ENCODE measurements at regions not wholly inside any gene's neighbourhood (a gene's known extent, or its start where the extent isn't known, plus 50 kb on each side); places are given as distances from the start of the nearest gene placed in this dataset.

GRCh38 chr7:12889391-12889790 is 202.0 kb downstream of the ARL4A start:
- ChIA-PET CTCF (no interaction called here), POLR2A (ENCODE audit: low non-redundant PET) (no interaction called here)
- no peak for DNase-seq (ENCODE audit: low spot score)
- H3K9me3 ChIP-seq (ENCODE audit: low read depth, low read length, poor library complexity, severe bottlenecking) = no peaks in the 10 kb centered on the region
- BruUV-seq (replicated peaks) = no TSS peak
- H3K27me3 ChIP-seq (replicated peaks; ENCODE audit: insufficient read depth, low read depth, low read length, poor library complexity) = peaks cover 52% of the 10 kb centered on the region
- H3K27ac ChIP-seq (ENCODE audit: low read depth, low read length, poor library complexity, severe bottlenecking) = no peak overlapping the region
- H3K4me1 ChIP-seq (ENCODE audit: insufficient read depth, low read length, poor library complexity, severe bottlenecking) = no peaks in the 10 kb centered on the region
- H3K4me3 ChIP-seq (ENCODE audit: low read depth, low read length, poor library complexity, severe bottlenecking) = no peak overlapping the region
- no peaks in the 10 kb centered on the region for H3K36me3 ChIP-seq (ENCODE audit: insufficient read depth, low read length, poor library complexity, severe bottlenecking)
- TF ChIP-seq CTCF (conservative IDR thresholded peaks at IDR 0.05; ENCODE audit: low read depth, low read length) (no peak), EZH2 (IDR thresholded peaks at IDR 0.05; ENCODE audit: borderline replicate concordance, low read depth, low read length, poor library complexity, severe bottlenecking) (no peak)
- intact Hi-C loops (cut with micrococcal nuclease; ENCODE audit: unreplicated experiment) = loop anchor here (10.0 kb wide), 1 partner anchor 205 kb away; the partner anchor contains the start of gene ARL4A

- H3K36me3 ChIP-seq (ENCODE audit: insufficient read depth, low read length, poor library complexity, severe bottlenecking) = no peaks in the 10 kb centered on the region
- intact Hi-C loops (cut with micrococcal nuclease; ENCODE audit: unreplicated experiment) = no loop called here
- POLR2A ChIA-PET (ENCODE audit: low non-redundant PET) = no interaction called here
- no peak overlapping the region for H3K4me3 ChIP-seq (ENCODE audit: low read depth, low read length, poor library complexity, severe bottlenecking)
- CTCF ChIA-PET = interaction anchor here (0.6 kb wide), 1 partner anchor 209 kb away, joined by 12 read pairs; no protein-coding TSS in a partner anchor
- H3K27ac ChIP-seq (ENCODE audit: low read depth, low read length, poor library complexity, severe bottlenecking) = no peak overlapping the region
- TF ChIP-seq EZH2 (IDR thresholded peaks at IDR 0.05; ENCODE audit: borderline replicate concordance, low read depth, low read length, poor library complexity, severe bottlenecking) (no peak), CTCF (conservative IDR thresholded peaks at IDR 0.05; ENCODE audit: low read depth, low read length) (no peak)
- DNase-seq (ENCODE audit: low spot score) = no peak
- no peaks in the 10 kb centered on the region for H3K4me1 ChIP-seq (ENCODE audit: insufficient read depth, low read length, poor library complexity, severe bottlenecking)
- no peaks in the 10 kb centered on the region for H3K9me3 ChIP-seq (ENCODE audit: low read depth, low read length, poor library complexity, severe bottlenecking)
- H3K27me3 ChIP-seq (replicated peaks; ENCODE audit: insufficient read depth, low read depth, low read length, poor library complexity) = peaks cover 40% of the 10 kb centered on the region
- BruUV-seq (replicated peaks) = no TSS peak
These were observed 203.2 kb downstream of the ARL4A start for GRCh38 chr7:12890586-12890985.

GRCh38 chr7:12893292-12893691 is 205.9 kb downstream of the ARL4A start:
- intact Hi-C loops (cut with micrococcal nuclease; ENCODE audit: unreplicated experiment) = no loop called here
- H3K4me3 ChIP-seq (ENCODE audit: low read depth, low read length, poor library complexity, severe bottlenecking) = no peak overlapping the region
- H3K36me3 ChIP-seq (ENCODE audit: insufficient read depth, low read length, poor library complexity, severe bottlenecking) = no peaks in the 10 kb centered on the region
- DNase-seq (ENCODE audit: low spot score) = no peak
- no peak overlapping the region for H3K27ac ChIP-seq (ENCODE audit: low read depth, low read length, poor library complexity, severe bottlenecking)
- no peaks in the 10 kb centered on the region for H3K9me3 ChIP-seq (ENCODE audit: low read depth, low read length, poor library complexity, severe bottlenecking)
- ChIA-PET CTCF (no interaction called here), POLR2A (ENCODE audit: low non-redundant PET) (no interaction called here)
- H3K4me1 ChIP-seq (ENCODE audit: insufficient read depth, low read length, poor library complexity, severe bottlenecking) = no peaks in the 10 kb centered on the region
- TF ChIP-seq EZH2 (IDR thresholded peaks at IDR 0.05; ENCODE audit: borderline replicate concordance, low read depth, low read length, poor library complexity, severe bottlenecking) (no peak), CTCF (conservative IDR thresholded peaks at IDR 0.05; ENCODE audit: low read depth, low read length) (no peak)
- H3K27me3 ChIP-seq (replicated peaks; ENCODE audit: insufficient read depth, low read depth, low read length, poor library complexity) = peaks cover 22% of the 10 kb centered on the region
- no TSS peak for BruUV-seq (replicated peaks)
